ENCODE measurements at regions not wholly inside any gene's neighbourhood (a gene's known extent, or its start where the extent isn't known, plus 50 kb on each side); places are given as distances from the start of the nearest gene placed in this dataset.

- DNase-seq (ENCODE audit: low read depth, low spot score) = no peak
These were observed 1132.9 kb upstream of the WWC1 start for GRCh38 chr5:167158588-167158987.

- no peak for DNase-seq (ENCODE audit: low read depth, low spot score)
These were observed 1131.1 kb upstream of the WWC1 start for GRCh38 chr5:167160388-167160787.

GRCh38 chr5:167166696-167167095, 1124.7 kb upstream of the WWC1 start:
- DNase-seq (ENCODE audit: low read depth, low spot score) = no peak

GRCh38 chr5:167167191-167167795, 1124.2 kb upstream of the WWC1 start:
- DNase-seq (ENCODE audit: low read depth, low spot score) = no peak

GRCh38 chr5:167168971-167169370, 1122.5 kb upstream of the WWC1 start:
- DNase-seq (ENCODE audit: low read depth, low spot score) = no peak

- DNase-seq (ENCODE audit: low read depth, low spot score) = no peak
These were observed 1120.4 kb upstream of the WWC1 start for GRCh38 chr5:167171056-167171455.

GRCh38 chr5:167177736-167178135, 1113.7 kb upstream of the WWC1 start:
- no peak for DNase-seq (ENCODE audit: low read depth, low spot score)

GRCh38 chr5:167180906-167181305, 1110.5 kb upstream of the WWC1 start:
- DNase-seq (ENCODE audit: low read depth, low spot score) = no peak

GRCh38 chr5:167205881-167206280, 1085.6 kb upstream of the WWC1 start:
- no peak for DNase-seq (ENCODE audit: low read depth, low spot score)

- DNase-seq (ENCODE audit: low read depth, low spot score) = peak; percentile 19
These were observed 1084.4 kb upstream of the WWC1 start for GRCh38 chr5:167207081-167207480.

GRCh38 chr5:167208911-167209310, 1082.5 kb upstream of the WWC1 start:
- peak; percentile 60 for DNase-seq (ENCODE audit: low read depth, low spot score)

GRCh38 chr5:167217097-167217743, 1074.2 kb upstream of the WWC1 start:
- peak; percentile 38 for DNase-seq (ENCODE audit: low read depth, low spot score)

GRCh38 chr5:167219298-167219697, 1072.1 kb upstream of the WWC1 start:
- DNase-seq (ENCODE audit: low read depth, low spot score) = no peak

GRCh38 chr5:167226386-167226785, 1065.1 kb upstream of the WWC1 start:
- no peak for DNase-seq (ENCODE audit: low read depth, low spot score)

GRCh38 chr5:167228134-167228533, 1063.3 kb upstream of the WWC1 start:
- DNase-seq (ENCODE audit: low read depth, low spot score) = no peak

GRCh38 chr5:167229751-167230150, 1061.7 kb upstream of the WWC1 start:
- no peak for DNase-seq (ENCODE audit: low read depth, low spot score)

- no peak for DNase-seq (ENCODE audit: low read depth, low spot score)
These were observed 1061.0 kb upstream of the WWC1 start for GRCh38 chr5:167230414-167230813.

- no peak for DNase-seq (ENCODE audit: low read depth, low spot score)
These were observed 1058.7 kb upstream of the WWC1 start for GRCh38 chr5:167232675-167233311.

- peak; percentile 16 for DNase-seq (ENCODE audit: low read depth, low spot score)
These were observed 1057.8 kb upstream of the WWC1 start for GRCh38 chr5:167233507-167234220.

- DNase-seq (ENCODE audit: low read depth, low spot score) = no peak
These were observed 1049.9 kb upstream of the WWC1 start for GRCh38 chr5:167241436-167242067.

- no peak for DNase-seq (ENCODE audit: low read depth, low spot score)
These were observed 1048.7 kb upstream of the WWC1 start for GRCh38 chr5:167242701-167243100.

GRCh38 chr5:167243463-167243862, 1048.0 kb upstream of the WWC1 start:
- no peak for DNase-seq (ENCODE audit: low read depth, low spot score)
